T-helper 17 cell (primary cell): ENCODE measurements at regions not wholly inside any gene's neighbourhood (a gene's known extent, or its start where the extent isn't known, plus 50 kb on each side); places are given as distances from the start of the nearest gene placed in this dataset.

ENCODE experiments used
- ATAC-seq: fragments of 150-1000 bp; cut with Tn5 transposase; 2 replicates; pipeline ENCODE4 v1.10.0; 2021; ENCODE audit warnings: mild to moderate bottlenecking, moderate library complexity
- DNase-seq, 3 donors: peaks; one replicate each; pipeline versions ENCODE4 v3.0.0 to v3.0.0-alpha.2; 2020 to 2021
- H3K9me3 ChIP-seq: one replicate; pipeline ENCODE4 v1.7.0; 2013; ENCODE audit warnings: low read length, mild to moderate bottlenecking; ENCODE audit not compliant: control insufficient read depth, poor library complexity, severe bottlenecking
- H3K27ac Mint-ChIP-seq: one replicate; pipeline ENCODE4 v1.8.0; 2022; ENCODE audit warnings: mild to moderate bottlenecking, moderate library complexity, mixed read lengths
- H3K27me3 Mint-ChIP-seq: one replicate; pipeline ENCODE4 v1.8.0; 2022; ENCODE audit warnings: mixed read lengths
- H3K36me3 Mint-ChIP-seq: one replicate; pipeline ENCODE4 v1.8.0; 2022; ENCODE audit warnings: low read depth, mixed read lengths
- H3K4me1 Mint-ChIP-seq: one replicate; pipeline ENCODE4 v1.8.0; 2022; ENCODE audit warnings: mild to moderate bottlenecking, mixed read lengths
- H3K4me3 Mint-ChIP-seq: one replicate; pipeline ENCODE4 v1.8.0; 2022; ENCODE audit warnings: mild to moderate bottlenecking, moderate library complexity, mixed read lengths

DNA sequence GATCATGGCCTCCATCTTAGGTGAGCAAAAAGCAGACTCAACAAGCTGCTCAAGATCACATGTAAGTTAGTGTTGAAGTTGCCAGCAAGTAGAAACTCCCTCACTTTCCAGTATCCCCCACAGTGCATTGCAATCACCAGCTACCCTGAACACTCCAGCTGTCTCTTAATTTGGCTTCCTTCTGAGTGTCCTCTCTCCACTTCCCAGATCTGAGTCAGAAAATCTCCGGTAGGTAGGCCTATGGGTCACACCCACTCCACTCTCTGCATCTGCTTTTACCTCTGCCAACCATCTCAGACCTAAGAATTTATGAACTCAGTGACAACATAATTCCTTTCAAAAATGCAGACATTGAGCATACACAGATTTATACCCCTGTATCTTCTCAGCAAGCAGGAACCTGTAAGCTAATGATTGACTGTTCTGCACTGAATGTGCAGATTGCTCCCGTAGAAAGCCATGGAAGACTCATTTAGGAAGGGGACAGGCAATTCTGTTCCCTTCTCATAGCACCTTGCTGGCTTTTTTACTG is 656.9 kb downstream of the EPHA4 start:
- no peak overlapping the region for H3K27ac Mint-ChIP-seq
- no peaks in the 10 kb centered on the region for H3K4me1 Mint-ChIP-seq
- H3K9me3 ChIP-seq: no peaks in the 10 kb centered on the region
- no peaks in the 10 kb centered on the region for H3K27me3 Mint-ChIP-seq
- H3K4me3 Mint-ChIP-seq: no peak overlapping the region
- no peak for DNase-seq
- no peaks in the 10 kb centered on the region for H3K36me3 Mint-ChIP-seq
- ATAC-seq: no peak

DNA sequence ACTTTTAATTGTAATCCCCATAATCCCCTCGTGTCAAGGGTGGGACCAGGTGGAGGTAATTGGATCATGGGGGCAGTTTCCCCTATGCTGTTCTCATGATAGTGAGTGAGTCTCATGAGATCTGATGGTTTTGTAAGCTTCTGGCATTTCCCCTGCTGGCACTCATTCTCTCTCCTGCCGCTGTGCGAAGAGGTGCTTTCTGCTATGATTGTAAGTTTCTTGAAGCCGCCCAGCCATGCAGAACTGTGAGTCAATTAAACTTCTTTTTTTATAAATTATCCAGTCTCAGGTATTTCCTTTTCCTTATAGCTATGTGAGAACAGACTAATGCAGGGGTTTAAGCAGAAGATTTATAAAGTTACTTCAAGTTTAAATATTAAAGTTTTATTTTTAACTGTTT is 655.2 kb downstream of the EPHA4 start:
- Mint-ChIP-seq H3K27me3 (no peaks in the 10 kb centered on the region), H3K27ac (no peak overlapping the region), H3K36me3 (no peaks in the 10 kb centered on the region), H3K4me1 (no peaks in the 10 kb centered on the region), H3K4me3 (no peak overlapping the region)
- no peaks in the 10 kb centered on the region for H3K9me3 ChIP-seq
- DNase-seq (no peak), ATAC-seq (no peak)

DNA sequence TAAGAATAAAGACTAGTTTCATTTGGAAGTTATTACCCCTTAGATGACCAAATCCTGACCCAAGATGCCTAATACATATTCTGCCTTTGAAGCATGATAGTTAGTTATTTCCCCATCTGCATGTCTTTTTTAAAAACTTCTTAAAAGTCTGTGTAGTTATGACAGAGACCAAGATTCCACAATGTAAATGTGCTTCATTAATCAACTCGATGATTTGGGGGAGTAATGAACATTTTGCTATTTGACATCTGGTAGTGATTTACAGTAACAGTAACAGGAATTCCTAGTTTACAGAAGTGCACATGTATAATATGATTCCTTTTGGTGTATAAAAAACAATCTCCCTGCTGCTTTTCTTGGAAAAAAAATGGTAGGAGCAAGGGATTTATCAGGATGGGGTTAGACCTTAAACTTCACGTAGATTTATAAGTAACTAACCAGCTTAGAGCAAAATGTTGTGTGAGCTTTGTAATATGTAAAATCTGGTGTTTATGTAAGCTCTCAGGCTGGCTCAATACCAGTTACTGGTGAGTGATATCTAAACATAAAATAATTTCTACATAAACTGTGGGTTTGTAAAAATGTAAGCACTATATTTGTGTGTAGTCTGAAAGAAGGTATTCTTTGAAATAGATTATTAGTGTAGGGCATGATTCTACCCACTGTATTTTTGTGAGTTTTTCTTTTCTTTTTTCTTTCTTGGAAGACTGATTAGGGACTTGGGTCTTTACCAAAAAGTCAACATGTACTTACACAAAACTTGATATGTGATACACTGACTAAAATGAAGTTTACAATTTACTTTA is 641.6 kb downstream of the EPHA4 start:
- H3K4me1 Mint-ChIP-seq: no peaks in the 10 kb centered on the region
- no peaks in the 10 kb centered on the region for H3K36me3 Mint-ChIP-seq
- no peak overlapping the region for H3K27ac Mint-ChIP-seq
- DNase-seq (no peak), ATAC-seq (no peak)
- peaks cover 3% of the 10 kb centered on the region for H3K9me3 ChIP-seq
- no peak overlapping the region for H3K4me3 Mint-ChIP-seq
- no peaks in the 10 kb centered on the region for H3K27me3 Mint-ChIP-seq

DNA sequence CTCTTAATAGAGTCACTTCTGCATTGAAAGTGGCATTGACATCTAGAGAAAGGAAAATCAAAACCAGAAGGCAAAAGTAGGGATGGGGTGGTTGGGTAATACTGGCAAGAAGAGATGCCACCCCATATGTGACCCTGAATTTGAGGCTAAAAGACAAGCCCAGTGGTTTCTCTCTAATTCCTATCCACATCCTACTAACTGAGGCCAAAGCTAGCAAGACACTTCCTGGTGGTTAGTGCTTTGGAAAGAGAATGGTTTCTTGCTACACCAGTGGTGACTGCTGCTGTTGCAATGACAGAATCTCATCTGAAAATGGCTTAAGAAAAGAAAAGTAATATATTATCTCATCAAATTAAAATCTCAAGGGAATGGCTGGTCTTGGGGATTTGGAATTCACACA is 640.6 kb downstream of the EPHA4 start:
- Mint-ChIP-seq H3K27me3 (no peaks in the 10 kb centered on the region), H3K4me1 (no peaks in the 10 kb centered on the region), H3K36me3 (no peaks in the 10 kb centered on the region), H3K4me3 (no peak overlapping the region), H3K27ac (no peak overlapping the region)
- ATAC-seq (no peak), DNase-seq (no peak)
- peaks cover 2% of the 10 kb centered on the region for H3K9me3 ChIP-seq

DNA sequence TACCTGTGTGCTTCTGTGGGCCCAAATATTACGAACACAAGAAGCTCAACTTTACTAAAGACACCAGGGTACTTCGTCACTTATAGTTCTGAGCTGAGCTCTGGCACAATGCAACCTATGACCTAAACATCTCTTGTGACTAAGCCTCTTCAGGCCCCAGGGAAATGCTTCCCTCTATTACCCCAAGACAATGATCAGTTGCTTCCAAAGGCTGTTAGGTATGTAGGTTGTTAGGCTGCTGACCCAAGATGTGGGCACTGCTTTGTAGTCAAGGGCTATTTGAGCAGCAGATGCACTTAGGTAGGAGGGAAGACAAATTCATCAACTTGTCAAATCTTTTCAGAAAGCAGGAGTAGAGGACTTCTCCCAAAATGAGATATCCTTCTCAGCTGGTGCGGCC is 640.1 kb downstream of the EPHA4 start:
- Mint-ChIP-seq H3K4me1 (no peaks in the 10 kb centered on the region), H3K4me3 (no peak overlapping the region), H3K27ac (no peak overlapping the region), H3K27me3 (no peaks in the 10 kb centered on the region), H3K36me3 (no peaks in the 10 kb centered on the region)
- DNase-seq: no peak
- H3K9me3 ChIP-seq: no peaks in the 10 kb centered on the region
- ATAC-seq: no peak

DNA sequence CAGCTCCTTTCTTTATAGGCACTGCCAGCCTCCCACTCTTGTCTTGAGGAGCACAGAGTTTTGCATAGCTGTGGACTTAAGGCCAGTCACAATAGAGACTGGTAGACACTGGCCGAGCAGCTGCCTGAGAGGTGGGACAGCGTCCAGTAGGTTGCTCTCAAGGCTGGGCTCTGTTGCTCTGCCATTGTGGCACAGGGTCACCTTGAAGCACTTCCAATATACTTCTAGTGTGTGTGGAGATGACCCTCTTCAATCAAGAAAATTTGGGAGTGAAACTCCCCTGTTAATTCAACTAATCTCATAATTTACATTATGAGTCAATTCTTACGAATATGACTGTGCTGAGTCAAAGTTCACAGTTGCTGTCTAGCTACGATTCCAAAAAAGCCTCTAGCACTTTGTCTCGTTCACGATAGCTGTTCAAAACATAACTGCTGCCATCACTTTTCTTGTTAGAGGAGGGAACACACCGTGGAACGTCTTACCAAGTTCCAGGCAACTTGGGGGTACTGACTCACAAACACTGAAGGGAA is 636.2 kb downstream of the EPHA4 start:
- H3K27ac Mint-ChIP-seq: no peak overlapping the region
- no peaks in the 10 kb centered on the region for H3K27me3 Mint-ChIP-seq
- ATAC-seq: no peak

DNA sequence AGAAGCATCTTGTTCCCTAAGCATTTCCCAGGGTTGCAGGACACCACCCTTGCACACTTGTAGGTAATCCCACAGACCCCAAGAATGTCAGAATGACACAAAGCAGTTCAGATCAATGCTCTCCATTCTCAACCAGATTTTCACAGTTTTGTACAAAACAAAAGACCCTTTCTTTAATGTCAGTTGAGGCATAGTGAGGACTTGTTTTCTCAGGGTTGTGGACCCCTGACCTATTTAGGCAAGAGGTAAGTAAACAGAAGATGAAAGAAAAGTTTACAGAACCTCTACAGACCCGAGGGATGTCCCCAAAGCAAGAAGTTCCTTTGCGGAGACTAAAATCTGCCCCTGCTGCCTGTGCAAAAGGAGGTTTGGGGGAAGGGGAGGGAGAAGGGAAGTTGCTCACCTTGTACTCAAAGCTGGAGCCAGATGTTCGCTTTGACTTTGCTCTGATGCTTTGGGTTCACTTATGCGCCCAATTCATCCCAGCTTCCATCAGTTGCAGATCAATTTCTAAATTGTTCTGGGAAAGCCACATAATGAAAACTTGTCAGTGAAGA is 635.4 kb downstream of the EPHA4 start:
- no peaks in the 10 kb centered on the region for H3K9me3 ChIP-seq
- Mint-ChIP-seq H3K36me3 (no peaks in the 10 kb centered on the region), H3K27me3 (no peaks in the 10 kb centered on the region), H3K4me1 (peaks cover 3% of the 10 kb centered on the region), H3K4me3 (no peak overlapping the region), H3K27ac (no peak overlapping the region)
- no peak for ATAC-seq
- no peak for DNase-seq

More for the DNA sequence above, 636.2 kb downstream of the EPHA4 start:
- peaks cover 3% of the 10 kb centered on the region for H3K4me1 Mint-ChIP-seq
- no peaks in the 10 kb centered on the region for H3K9me3 ChIP-seq
- DNase-seq: no peak
- no peaks in the 10 kb centered on the region for H3K36me3 Mint-ChIP-seq
- no peak overlapping the region for H3K4me3 Mint-ChIP-seq

DNA sequence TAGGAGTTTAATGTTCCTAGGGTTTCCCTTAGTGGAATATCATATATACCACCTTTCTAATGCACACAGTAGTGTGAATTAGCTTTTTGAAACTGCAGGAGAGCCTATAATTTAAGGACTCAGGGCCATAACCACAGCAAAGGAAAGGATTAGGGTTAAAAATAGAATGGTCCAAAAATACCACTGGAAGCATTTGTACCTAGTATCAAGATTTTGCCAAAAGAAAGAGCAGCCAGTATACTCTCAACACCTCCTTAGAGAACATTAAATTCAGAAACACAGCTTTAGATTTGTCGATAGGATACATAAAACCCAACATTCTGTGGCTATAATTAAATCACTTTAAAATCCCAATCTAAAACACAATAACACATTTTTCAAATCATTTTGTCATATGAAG is 634.9 kb downstream of the EPHA4 start:
- peaks cover 3% of the 10 kb centered on the region for H3K4me1 Mint-ChIP-seq
- ATAC-seq (no peak), DNase-seq (no peak)
- no peak overlapping the region for H3K4me3 Mint-ChIP-seq
- H3K27me3 Mint-ChIP-seq: no peaks in the 10 kb centered on the region
- H3K27ac Mint-ChIP-seq: no peak overlapping the region
- H3K36me3 Mint-ChIP-seq: no peaks in the 10 kb centered on the region
- H3K9me3 ChIP-seq: no peaks in the 10 kb centered on the region

DNA sequence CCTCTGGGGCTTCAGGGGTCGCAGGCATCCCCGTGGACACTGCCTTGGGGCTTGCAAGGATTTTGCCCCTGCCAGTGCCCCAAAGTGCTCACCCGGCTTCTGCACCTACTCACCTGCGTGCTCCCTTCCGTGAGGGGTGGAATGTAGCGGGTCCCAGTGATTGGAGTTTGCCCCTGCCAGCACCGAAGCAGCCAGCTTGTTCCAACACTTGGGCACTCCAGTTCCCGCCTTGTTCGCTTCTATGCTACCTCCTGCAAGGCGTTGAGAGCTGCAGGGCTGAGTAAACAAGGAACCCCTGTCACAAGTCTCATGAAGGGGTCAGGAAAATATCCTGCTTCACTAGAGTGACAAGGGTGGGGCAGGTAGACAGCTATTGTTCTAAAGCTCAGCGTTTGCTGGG is 631.5 kb downstream of the EPHA4 start:
- H3K36me3 Mint-ChIP-seq: no peaks in the 10 kb centered on the region

DNA sequence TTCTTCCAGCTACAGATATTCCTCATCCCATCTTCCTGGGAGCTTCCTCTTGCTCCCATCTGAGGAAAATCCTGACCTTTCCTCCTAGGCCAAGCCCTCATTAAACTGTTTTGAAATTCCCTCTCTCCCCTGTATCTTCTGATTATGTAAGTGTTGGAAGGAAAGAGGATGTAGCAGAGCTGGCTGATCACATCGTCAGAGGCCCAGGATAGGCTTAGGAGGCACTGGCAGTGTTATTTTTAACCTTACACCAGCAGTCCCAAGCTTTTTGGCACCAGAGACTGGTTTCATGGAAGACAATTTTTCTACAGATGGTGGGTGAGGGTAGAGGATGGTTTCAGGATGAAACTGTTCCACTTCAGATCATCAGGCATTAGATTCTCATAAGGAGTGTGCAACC is 630.4 kb downstream of the EPHA4 start:
- no peaks in the 10 kb centered on the region for H3K36me3 Mint-ChIP-seq
- H3K27me3 Mint-ChIP-seq: peaks cover 6% of the 10 kb centered on the region
- no peak overlapping the region for H3K27ac Mint-ChIP-seq
- DNase-seq (no peak), ATAC-seq (no peak)
- no peak overlapping the region for H3K4me3 Mint-ChIP-seq
- no peaks in the 10 kb centered on the region for H3K9me3 ChIP-seq
- peaks cover 6% of the 10 kb centered on the region for H3K4me1 Mint-ChIP-seq

More for the DNA sequence above, 631.5 kb downstream of the EPHA4 start:
- H3K27me3 Mint-ChIP-seq: peaks cover 4% of the 10 kb centered on the region
- no peak overlapping the region for H3K27ac Mint-ChIP-seq
- peaks cover 6% of the 10 kb centered on the region for H3K4me1 Mint-ChIP-seq
- ATAC-seq: no peak
- no peaks in the 10 kb centered on the region for H3K9me3 ChIP-seq
- DNase-seq: no peak
- no peak overlapping the region for H3K4me3 Mint-ChIP-seq

DNA sequence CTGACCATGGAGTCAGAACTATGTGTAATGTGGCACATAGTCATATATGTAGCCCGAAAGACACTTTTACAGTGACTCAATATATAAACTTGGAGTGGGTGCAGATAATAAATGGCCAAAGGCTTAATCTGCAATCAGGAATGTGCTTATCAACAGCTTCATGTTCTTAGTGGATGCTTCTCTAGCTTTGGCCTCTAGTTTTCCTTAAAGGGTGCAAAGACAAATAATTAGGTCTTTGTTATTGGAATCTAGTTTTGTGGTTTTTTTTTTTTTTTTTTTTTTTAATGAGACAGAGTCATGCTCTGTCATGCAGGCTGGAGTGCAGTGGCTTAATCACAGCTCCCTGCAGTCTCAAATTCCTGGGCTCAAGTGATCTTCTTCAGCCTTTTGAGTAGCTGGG is 625.6 kb downstream of the EPHA4 start:
- H3K9me3 ChIP-seq: no peaks in the 10 kb centered on the region
- DNase-seq: no peak
- peaks cover 17% of the 10 kb centered on the region for H3K27me3 Mint-ChIP-seq
- H3K4me1 Mint-ChIP-seq: peaks cover 4% of the 10 kb centered on the region
- ATAC-seq: no peak
- H3K36me3 Mint-ChIP-seq: no peaks in the 10 kb centered on the region
- no peak overlapping the region for H3K27ac Mint-ChIP-seq
- no peak overlapping the region for H3K4me3 Mint-ChIP-seq

DNA sequence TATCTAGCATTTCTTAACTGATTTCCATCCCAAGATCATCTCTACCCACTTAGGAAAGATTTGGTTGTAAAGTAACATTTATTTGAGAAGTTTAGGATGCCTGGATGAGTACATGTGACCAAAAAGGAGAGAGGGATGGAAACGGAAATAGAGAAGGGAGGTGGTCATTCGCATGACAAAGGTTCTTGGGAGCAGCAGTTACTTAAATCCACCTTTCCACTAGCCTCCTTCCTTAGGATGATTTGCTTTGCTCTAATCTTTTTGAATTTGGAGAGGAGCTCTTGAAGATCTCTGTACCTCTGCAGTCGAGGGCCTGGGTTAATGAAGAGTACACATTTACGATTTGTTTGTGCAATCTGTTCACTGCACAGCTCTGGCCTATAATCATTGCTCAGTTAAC is 623.5 kb downstream of the EPHA4 start:
- Mint-ChIP-seq H3K4me3 (no peak overlapping the region), H3K27me3 (peaks cover 17% of the 10 kb centered on the region), H3K4me1 (peaks cover 4% of the 10 kb centered on the region), H3K27ac (no peak overlapping the region), H3K36me3 (no peaks in the 10 kb centered on the region)
- ATAC-seq (no peak), DNase-seq (no peak)
- no peaks in the 10 kb centered on the region for H3K9me3 ChIP-seq

DNA sequence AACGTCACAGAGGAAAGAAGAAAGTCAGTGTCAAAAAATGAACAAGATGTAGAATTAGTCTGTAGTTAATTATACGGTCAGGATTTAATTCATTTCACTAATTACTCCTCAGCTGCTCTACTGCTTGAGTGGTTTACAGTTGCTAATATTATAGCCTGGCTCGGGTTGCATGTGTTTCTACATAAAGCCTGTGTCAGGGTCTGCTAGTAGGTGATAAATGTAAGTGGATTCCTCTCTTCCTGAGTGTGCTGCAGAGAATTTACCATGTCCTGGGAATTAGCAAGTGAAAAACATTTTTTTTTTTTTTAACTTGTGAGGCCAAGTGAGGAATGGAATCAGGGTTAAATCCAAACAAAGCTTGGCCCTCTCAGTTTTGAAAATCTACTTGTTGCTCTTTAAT is 622.6 kb downstream of the EPHA4 start:
- no peak overlapping the region for H3K4me3 Mint-ChIP-seq
- ATAC-seq (no peak), DNase-seq (no peak)
- no peak overlapping the region for H3K27ac Mint-ChIP-seq
- H3K9me3 ChIP-seq: no peaks in the 10 kb centered on the region
- peaks cover 17% of the 10 kb centered on the region for H3K27me3 Mint-ChIP-seq
- H3K36me3 Mint-ChIP-seq: no peaks in the 10 kb centered on the region
- peaks cover 4% of the 10 kb centered on the region for H3K4me1 Mint-ChIP-seq

DNA sequence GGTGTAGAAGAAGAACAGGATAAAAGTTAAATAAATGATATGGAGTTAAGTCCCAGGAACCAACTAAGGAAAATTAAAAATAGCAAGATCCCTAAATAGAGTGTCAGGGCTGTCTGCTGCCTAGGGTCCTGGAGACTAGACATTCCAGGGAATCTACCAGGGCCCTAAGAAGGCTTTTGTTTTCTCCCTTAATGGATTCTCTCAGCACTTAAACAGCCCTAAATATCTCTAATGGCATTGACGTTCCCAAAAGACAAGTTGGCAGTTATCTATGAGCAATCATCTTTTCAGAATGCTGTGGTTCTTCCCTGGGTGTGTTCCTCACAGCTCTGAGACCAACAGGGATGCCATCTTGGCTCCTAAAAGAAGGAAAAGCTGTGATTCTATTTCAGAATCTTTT is 616.3 kb downstream of the EPHA4 start:
- no peaks in the 10 kb centered on the region for H3K9me3 ChIP-seq
- Mint-ChIP-seq H3K4me1 (no peaks in the 10 kb centered on the region), H3K27ac (no peak overlapping the region), H3K4me3 (no peak overlapping the region), H3K27me3 (peaks cover 4% of the 10 kb centered on the region), H3K36me3 (no peaks in the 10 kb centered on the region)
- no peak for DNase-seq
- ATAC-seq: no peak
